Liver (tissue), 7 donors: ENCODE measurements at regions not wholly inside any gene's neighbourhood (a gene's known extent, or its start where the extent isn't known, plus 50 kb on each side); places are given as distances from the start of the nearest gene placed in this dataset.

Source experiments
- DNase-seq: peaks from one replicate; pipeline ENCODE4 v3.0.0-alpha.2; 2017; ENCODE audit warnings: low spot score
- H3K27ac ChIP-seq, 2 donors: one replicate each; pipeline ENCODE4 v1.7.0; 2013; ENCODE audit warnings: inconsistent platforms in 2 of 2, low read length in 2 of 2, control low read depth in 1 of 2, low read depth in 1 of 2, mild to moderate bottlenecking in 1 of 2
- H3K27me3 ChIP-seq, 4 donors: one replicate each; pipeline versions ENCODE4 v1.6.1 to v1.7.0; 2013; ENCODE audit warnings: low read length in 3 of 4, inconsistent platforms in 1 of 4, mild to moderate bottlenecking in 1 of 4, moderate library complexity in 1 of 4; ENCODE audit not compliant: control insufficient read depth in 4 of 4, insufficient read depth in 4 of 4
- H3K36me3 ChIP-seq, 4 donors: one replicate each; pipeline versions ENCODE4 v1.6.1 to v1.7.0; 2013; ENCODE audit warnings: low read length in 3 of 4, mild to moderate bottlenecking in 3 of 4, low read depth in 1 of 4, moderate library complexity in 1 of 4; ENCODE audit not compliant: control insufficient read depth in 4 of 4, insufficient read depth in 3 of 4
- H3K4me1 ChIP-seq, 4 donors: one replicate each; pipeline versions ENCODE4 v1.6.1 to v1.7.0; 2013; ENCODE audit warnings: low read length in 3 of 4, mild to moderate bottlenecking in 3 of 4, moderate library complexity in 1 of 4; ENCODE audit not compliant: control insufficient read depth in 4 of 4, insufficient read depth in 4 of 4
- H3K4me3 ChIP-seq, 3 donors: one replicate each; pipeline versions ENCODE4 v1.6.1 to v1.7.0; 2013; ENCODE audit warnings: low read length in 3 of 3, control low read depth in 1 of 3, low read depth in 1 of 3, mild to moderate bottlenecking in 1 of 3
- H3K9ac ChIP-seq, 2 donors: one replicate each; pipeline ENCODE4 v1.7.0; 2013; ENCODE audit warnings: low read length in 2 of 2, mild to moderate bottlenecking in 2 of 2, moderate library complexity in 2 of 2, control low read depth in 1 of 2, low read depth in 1 of 2
- H3K9me3 ChIP-seq, 4 donors: one replicate each; pipeline versions ENCODE4 v1.6.1 to v1.7.0; 2013; ENCODE audit warnings: low read length in 3 of 4; ENCODE audit not compliant: control insufficient read depth in 4 of 4
- EGR1 ChIP-seq, 2 donors: IDR thresholded peaks; 2 replicates each; pipeline ENCODE4 v1.6.1; 2016 to 2018; ENCODE audit warnings: antibody characterized with exemption in 2 of 2, low read depth in 2 of 2
- FOXA1 ChIP-seq: IDR thresholded peaks from 2 replicates; pipeline ENCODE4 v1.6.1; 2016; ENCODE audit warnings: antibody characterized with exemption
- FOXA2 ChIP-seq: IDR thresholded peaks from 2 replicates; pipeline ENCODE4 v1.6.1; 2016; ENCODE audit warnings: antibody characterized with exemption
- HNF4A ChIP-seq, 2 donors: conservative IDR thresholded peaks; 2 replicates each; pipeline ENCODE4 v1.6.1; 2016; ENCODE audit warnings: antibody characterized with exemption in 2 of 2, mild to moderate bottlenecking in 2 of 2
- HNF4G ChIP-seq: IDR thresholded peaks from 2 replicates; pipeline ENCODE4 v1.6.1; 2016; ENCODE audit warnings: antibody characterized with exemption
- JUND ChIP-seq, 2 donors: IDR thresholded peaks; 2 replicates each; pipeline ENCODE4 v1.6.1; 2016; ENCODE audit warnings: antibody characterized with exemption in 2 of 2
- NR2F2 ChIP-seq: IDR thresholded peaks from 2 replicates; pipeline ENCODE4 v1.6.1; 2016; ENCODE audit warnings: antibody characterized with exemption
- RAD21 ChIP-seq, 2 donors: IDR thresholded peaks; 2 replicates each; pipeline ENCODE4 v1.6.1; 2016; ENCODE audit warnings: antibody characterized with exemption in 2 of 2, mild to moderate bottlenecking in 2 of 2
- RXRA ChIP-seq, 2 donors: IDR thresholded peaks; 2 replicates each; pipeline ENCODE4 v1.6.1; 2017 to 2018; ENCODE audit warnings: antibody characterized with exemption in 2 of 2, mild to moderate bottlenecking in 1 of 2
- SP1 ChIP-seq: IDR thresholded peaks from 2 replicates; pipeline ENCODE4 v1.6.1; 2018; ENCODE audit warnings: antibody characterized with exemption, mild to moderate bottlenecking
- TAF1 ChIP-seq: conservative IDR thresholded peaks from 2 replicates; pipeline ENCODE4 v1.6.1; 2016; ENCODE audit warnings: antibody characterized with exemption, mild to moderate bottlenecking
- YY1 ChIP-seq: IDR thresholded peaks from 2 replicates; pipeline ENCODE4 v1.6.1; 2016; ENCODE audit warnings: antibody characterized with exemption, mild to moderate bottlenecking
- TF ChIP-seq, protein P1 (sequence below): fragments of 150-350 bp; IDR thresholded peaks from 2 replicates; pipeline ENCODE4 v1.5.1; 2017; ENCODE audit warnings: improper control_type of control experiment, low read depth, low read length; ENCODE audit not compliant: missing input control
- TF ChIP-seq, protein P2 (sequence below): IDR thresholded peaks from 2 replicates; pipeline ENCODE4 v1.6.1; 2016; ENCODE audit warnings: antibody characterized with exemption
- TF ChIP-seq, protein P3 (sequence below): IDR thresholded peaks from 2 replicates; pipeline ENCODE4 v1.6.1; 2016; ENCODE audit warnings: antibody characterized with exemption
- TF ChIP-seq, protein P4 (sequence below): IDR thresholded peaks from 2 replicates; pipeline ENCODE4 v1.6.1; 2016; ENCODE audit warnings: antibody characterized with exemption, mild to moderate bottlenecking
- TF ChIP-seq, protein P5 (sequence below): IDR thresholded peaks from 2 replicates; pipeline ENCODE4 v1.6.1; 2016; ENCODE audit warnings: antibody characterized with exemption
- donor health status: healthy.
- donor health status: healthy.
- donor health status: healthy.
- donor health status: healthy.

DNA sequence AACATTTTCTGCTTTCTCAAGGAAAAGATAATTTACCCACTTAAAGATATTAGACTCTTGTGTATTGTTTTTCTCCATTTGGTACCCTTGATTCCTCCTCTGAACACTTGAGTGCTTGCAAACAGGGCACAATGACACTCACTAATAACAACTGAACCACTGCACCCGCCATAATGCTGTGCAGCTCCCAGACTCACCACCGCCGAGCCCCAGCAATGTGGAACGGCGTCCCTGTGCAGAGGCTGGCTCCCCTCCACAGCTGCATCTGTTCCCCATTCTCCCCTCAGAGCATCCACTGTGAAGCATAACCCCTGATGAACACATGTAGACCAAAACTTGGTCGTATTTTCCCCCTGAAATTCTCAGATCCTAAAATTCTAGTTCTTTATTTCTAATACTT lies 276.2 kb upstream of the PLSCR5 start (continued):
- TF ChIP-seq, protein P1, sequence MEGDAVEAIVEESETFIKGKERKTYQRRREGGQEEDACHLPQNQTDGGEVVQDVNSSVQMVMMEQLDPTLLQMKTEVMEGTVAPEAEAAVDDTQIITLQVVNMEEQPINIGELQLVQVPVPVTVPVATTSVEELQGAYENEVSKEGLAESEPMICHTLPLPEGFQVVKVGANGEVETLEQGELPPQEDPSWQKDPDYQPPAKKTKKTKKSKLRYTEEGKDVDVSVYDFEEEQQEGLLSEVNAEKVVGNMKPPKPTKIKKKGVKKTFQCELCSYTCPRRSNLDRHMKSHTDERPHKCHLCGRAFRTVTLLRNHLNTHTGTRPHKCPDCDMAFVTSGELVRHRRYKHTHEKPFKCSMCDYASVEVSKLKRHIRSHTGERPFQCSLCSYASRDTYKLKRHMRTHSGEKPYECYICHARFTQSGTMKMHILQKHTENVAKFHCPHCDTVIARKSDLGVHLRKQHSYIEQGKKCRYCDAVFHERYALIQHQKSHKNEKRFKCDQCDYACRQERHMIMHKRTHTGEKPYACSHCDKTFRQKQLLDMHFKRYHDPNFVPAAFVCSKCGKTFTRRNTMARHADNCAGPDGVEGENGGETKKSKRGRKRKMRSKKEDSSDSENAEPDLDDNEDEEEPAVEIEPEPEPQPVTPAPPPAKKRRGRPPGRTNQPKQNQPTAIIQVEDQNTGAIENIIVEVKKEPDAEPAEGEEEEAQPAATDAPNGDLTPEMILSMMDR, result no peak
- TF ChIP-seq, protein P2, sequence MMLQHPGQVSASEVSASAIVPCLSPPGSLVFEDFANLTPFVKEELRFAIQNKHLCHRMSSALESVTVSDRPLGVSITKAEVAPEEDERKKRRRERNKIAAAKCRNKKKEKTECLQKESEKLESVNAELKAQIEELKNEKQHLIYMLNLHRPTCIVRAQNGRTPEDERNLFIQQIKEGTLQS, result no peak

DNA sequence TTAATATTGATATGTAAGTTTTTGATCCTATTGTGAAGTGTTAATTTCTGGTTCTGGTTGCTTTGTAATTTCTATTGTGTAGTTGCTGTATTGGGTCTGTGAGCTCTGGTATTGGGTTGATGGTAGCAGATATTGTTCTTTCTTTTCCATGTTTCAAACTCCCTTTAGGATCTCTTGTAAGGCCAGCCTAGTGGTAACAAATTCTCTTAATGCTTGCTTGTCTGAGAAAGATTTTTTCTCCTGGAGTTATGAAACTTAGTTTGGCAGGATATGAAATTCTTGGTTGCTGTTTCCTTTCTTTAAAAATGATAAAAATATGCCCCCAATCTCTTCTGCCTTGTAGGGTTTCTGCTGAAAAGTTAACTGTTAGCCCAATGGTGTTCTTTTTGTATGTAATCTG lies 268.6 kb upstream of the PLSCR5 start:
- TF ChIP-seq TAF1, result no peak
- TF ChIP-seq RAD21 (IDR thresholded peaks at IDR 0.05), result no peak
- no peak for TF ChIP-seq EGR1 (IDR thresholded peaks at IDR 0.05; ENCODE audit: low read depth in 2 of 2)
- TF ChIP-seq FOXA2, result no peak
- TF ChIP-seq, protein P3, sequence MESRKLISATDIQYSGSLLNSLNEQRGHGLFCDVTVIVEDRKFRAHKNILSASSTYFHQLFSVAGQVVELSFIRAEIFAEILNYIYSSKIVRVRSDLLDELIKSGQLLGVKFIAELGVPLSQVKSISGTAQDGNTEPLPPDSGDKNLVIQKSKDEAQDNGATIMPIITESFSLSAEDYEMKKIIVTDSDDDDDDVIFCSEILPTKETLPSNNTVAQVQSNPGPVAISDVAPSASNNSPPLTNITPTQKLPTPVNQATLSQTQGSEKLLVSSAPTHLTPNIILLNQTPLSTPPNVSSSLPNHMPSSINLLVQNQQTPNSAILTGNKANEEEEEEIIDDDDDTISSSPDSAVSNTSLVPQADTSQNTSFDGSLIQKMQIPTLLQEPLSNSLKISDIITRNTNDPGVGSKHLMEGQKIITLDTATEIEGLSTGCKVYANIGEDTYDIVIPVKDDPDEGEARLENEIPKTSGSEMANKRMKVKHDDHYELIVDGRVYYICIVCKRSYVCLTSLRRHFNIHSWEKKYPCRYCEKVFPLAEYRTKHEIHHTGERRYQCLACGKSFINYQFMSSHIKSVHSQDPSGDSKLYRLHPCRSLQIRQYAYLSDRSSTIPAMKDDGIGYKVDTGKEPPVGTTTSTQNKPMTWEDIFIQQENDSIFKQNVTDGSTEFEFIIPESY, result no peak
- TF ChIP-seq YY1, result no peak
- TF ChIP-seq, protein P4, sequence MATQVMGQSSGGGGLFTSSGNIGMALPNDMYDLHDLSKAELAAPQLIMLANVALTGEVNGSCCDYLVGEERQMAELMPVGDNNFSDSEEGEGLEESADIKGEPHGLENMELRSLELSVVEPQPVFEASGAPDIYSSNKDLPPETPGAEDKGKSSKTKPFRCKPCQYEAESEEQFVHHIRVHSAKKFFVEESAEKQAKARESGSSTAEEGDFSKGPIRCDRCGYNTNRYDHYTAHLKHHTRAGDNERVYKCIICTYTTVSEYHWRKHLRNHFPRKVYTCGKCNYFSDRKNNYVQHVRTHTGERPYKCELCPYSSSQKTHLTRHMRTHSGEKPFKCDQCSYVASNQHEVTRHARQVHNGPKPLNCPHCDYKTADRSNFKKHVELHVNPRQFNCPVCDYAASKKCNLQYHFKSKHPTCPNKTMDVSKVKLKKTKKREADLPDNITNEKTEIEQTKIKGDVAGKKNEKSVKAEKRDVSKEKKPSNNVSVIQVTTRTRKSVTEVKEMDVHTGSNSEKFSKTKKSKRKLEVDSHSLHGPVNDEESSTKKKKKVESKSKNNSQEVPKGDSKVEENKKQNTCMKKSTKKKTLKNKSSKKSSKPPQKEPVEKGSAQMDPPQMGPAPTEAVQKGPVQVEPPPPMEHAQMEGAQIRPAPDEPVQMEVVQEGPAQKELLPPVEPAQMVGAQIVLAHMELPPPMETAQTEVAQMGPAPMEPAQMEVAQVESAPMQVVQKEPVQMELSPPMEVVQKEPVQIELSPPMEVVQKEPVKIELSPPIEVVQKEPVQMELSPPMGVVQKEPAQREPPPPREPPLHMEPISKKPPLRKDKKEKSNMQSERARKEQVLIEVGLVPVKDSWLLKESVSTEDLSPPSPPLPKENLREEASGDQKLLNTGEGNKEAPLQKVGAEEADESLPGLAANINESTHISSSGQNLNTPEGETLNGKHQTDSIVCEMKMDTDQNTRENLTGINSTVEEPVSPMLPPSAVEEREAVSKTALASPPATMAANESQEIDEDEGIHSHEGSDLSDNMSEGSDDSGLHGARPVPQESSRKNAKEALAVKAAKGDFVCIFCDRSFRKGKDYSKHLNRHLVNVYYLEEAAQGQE, result no peak
- TF ChIP-seq RXRA (IDR thresholded peaks at IDR 0.05), result no peak
- TF ChIP-seq FOXA1, result no peak
- TF ChIP-seq, protein P1, result no peak
- no peak for TF ChIP-seq HNF4G
- TF ChIP-seq, protein P2, result no peak
- TF ChIP-seq SP1, result no peak
- TF ChIP-seq, protein P5, sequence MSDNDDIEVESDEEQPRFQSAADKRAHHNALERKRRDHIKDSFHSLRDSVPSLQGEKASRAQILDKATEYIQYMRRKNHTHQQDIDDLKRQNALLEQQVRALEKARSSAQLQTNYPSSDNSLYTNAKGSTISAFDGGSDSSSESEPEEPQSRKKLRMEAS, result no peak
- TF ChIP-seq NR2F2, result no peak
- TF ChIP-seq JUND (IDR thresholded peaks at IDR 0.05), result no peak
- TF ChIP-seq HNF4A (conservative IDR thresholded peaks at IDR 0.05), result no peak
- Histone ChIP-seq H3K9me3 (peaks cover 0 to 5% (median 3%) of the 10 kb centered on the region in 4 donors), H3K27me3 (no peaks in the 10 kb centered on the region), H3K4me3 (no peak overlapping the region), H3K4me1 (no peaks in the 10 kb centered on the region), H3K36me3 (no peaks in the 10 kb centered on the region), H3K27ac (no peak overlapping the region), H3K9ac (no peak overlapping the region)
- DNase-seq, result no peak
